IPS-20b (cell line): ENCODE measurements at regions not wholly inside any gene's neighbourhood (a gene's known extent, or its start where the extent isn't known, plus 50 kb on each side); places are given as distances from the start of the nearest gene placed in this dataset.

ENCODE experiments used
- H3K27ac ChIP-seq: one replicate; pipeline ENCODE4 v1.5.1; 2013; ENCODE audit warnings: low read length
- H3K27me3 ChIP-seq: 2 replicates; pipeline ENCODE4 v1.6.1; 2013; ENCODE audit warnings: mild to moderate bottlenecking, low read length, inconsistent platforms; ENCODE audit not compliant: insufficient read depth
- H3K36me3 ChIP-seq: 2 replicates; pipeline ENCODE4 v1.6.1; 2013; ENCODE audit warnings: low read depth, mild to moderate bottlenecking, inconsistent platforms, low read length, moderate library complexity; ENCODE audit not compliant: insufficient read depth
- H3K4me1 ChIP-seq: 2 replicates; pipeline ENCODE4 v1.6.1; 2013; ENCODE audit warnings: mild to moderate bottlenecking, control low read depth, inconsistent platforms, low read length, moderate library complexity; ENCODE audit not compliant: insufficient read depth
- H3K4me3 ChIP-seq: 2 replicates; pipeline ENCODE4 v1.5.1; 2013; ENCODE audit warnings: mild to moderate bottlenecking, low read length, inconsistent platforms
- H3K9ac ChIP-seq: 2 replicates; pipeline ENCODE4 v1.6.1; 2013; ENCODE audit warnings: low read depth, mild to moderate bottlenecking, inconsistent platforms, low read length, moderate library complexity
- H3K9me3 ChIP-seq: 2 replicates; pipeline ENCODE4 v1.6.1; 2013; ENCODE audit warnings: mild to moderate bottlenecking, low read depth, low read length, inconsistent platforms; ENCODE audit not compliant: insufficient read depth

DNA sequence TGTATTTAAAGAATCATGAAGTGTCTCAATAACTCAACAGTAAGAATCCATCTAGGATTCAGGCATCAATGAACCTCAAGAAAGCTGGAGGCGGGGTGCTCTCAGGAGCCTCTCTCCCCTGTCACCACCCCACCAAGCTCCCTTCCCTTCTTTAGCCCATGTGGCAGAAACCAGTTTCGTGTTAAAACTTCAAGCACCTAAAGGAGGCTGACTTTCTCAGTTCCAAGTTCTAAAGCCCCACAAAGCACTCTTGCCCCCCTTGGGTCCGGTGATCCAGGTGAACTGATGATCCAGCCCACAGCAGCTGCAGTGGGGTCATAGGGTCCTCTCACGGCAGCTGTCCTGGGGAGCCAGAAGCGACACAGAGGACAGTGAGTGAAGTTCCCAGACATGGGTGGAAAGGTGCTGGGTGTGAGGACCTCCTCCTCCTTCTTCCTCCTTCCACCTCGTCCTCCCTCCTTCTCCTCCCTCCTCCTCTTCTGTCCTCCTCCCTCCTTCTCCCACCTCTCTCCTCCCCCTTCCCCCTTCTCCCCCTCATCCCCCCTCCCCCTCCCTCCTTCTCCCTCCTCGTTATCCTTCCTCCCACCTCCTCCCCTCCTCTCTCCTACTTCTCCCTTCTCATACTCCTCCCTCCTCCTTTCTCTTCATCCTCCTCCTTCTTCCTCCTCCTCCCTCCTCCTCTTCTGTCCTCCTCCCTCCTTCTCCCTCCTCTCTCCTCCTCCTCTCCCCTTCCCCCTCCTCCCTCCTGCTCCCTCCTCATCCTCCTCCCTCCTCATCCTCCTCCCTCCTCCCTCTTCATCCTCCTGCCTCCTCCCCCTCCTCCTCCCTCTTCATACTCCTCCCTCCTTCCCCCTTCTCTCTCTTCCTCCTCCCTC is 192.4 kb upstream of the AGAP1 start:
- H3K9ac ChIP-seq, result no peak overlapping the region
- no peaks in the 10 kb centered on the region for H3K36me3 ChIP-seq
- no peak overlapping the region for H3K27ac ChIP-seq
- H3K27me3 ChIP-seq, result no peaks in the 10 kb centered on the region
- peaks cover 5% of the 10 kb centered on the region; the same call in 1 of the 2 replicates for H3K9me3 ChIP-seq
- no peaks in the 10 kb centered on the region for H3K4me1 ChIP-seq
- no peak overlapping the region for H3K4me3 ChIP-seq

- H3K27me3 ChIP-seq, result no peaks in the 10 kb centered on the region
- no peak overlapping the region for H3K27ac ChIP-seq
- no peaks in the 10 kb centered on the region for H3K36me3 ChIP-seq
- H3K4me1 ChIP-seq, result no peaks in the 10 kb centered on the region
- H3K4me3 ChIP-seq, result no peak overlapping the region
- H3K9me3 ChIP-seq, result peaks cover 6% of the 10 kb centered on the region; the same call in 1 of the 2 replicates
- H3K9ac ChIP-seq, result no peak overlapping the region
Observed at GRCh38 chr2:235302263-235302662, 191.6 kb upstream of the AGAP1 start.

- Histone ChIP-seq H3K36me3 (no peaks in the 10 kb centered on the region), H3K4me1 (no peaks in the 10 kb centered on the region), H3K4me3 (no peak overlapping the region), H3K27ac (no peak overlapping the region), H3K27me3 (no peaks in the 10 kb centered on the region), H3K9ac (no peak overlapping the region), H3K9me3 (peaks cover 6% of the 10 kb centered on the region; the same call in 1 of the 2 replicates)
Observed at GRCh38 chr2:235303499-235304291, 190.1 kb upstream of the AGAP1 start.

DNA sequence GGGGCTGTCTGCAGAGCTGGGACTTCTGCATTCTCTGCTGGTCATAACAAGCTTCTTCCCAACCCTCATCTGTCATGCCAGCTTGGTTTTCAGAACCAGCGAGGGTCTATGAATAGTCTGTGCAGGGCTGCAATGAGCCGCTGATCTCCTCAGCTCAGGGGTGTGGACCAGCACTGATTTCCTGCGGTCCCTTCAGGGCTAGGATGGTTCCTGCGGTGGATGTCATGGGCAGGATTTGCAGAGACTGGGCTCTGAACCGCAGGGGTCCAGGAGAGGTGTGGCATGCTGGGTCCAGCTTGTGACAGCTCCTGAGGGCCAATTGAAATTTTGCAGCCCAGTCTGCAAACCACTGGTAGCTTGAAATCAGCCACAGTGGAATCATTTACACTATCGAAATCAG is 188.2 kb upstream of the AGAP1 start:
- peaks cover 6% of the 10 kb centered on the region; the same call in 1 of the 2 replicates for H3K9me3 ChIP-seq
- H3K4me3 ChIP-seq, result no peak overlapping the region
- H3K27me3 ChIP-seq, result no peaks in the 10 kb centered on the region
- no peaks in the 10 kb centered on the region for H3K36me3 ChIP-seq
- H3K27ac ChIP-seq, result no peak overlapping the region
- H3K9ac ChIP-seq, result no peak overlapping the region
- H3K4me1 ChIP-seq, result no peaks in the 10 kb centered on the region

DNA sequence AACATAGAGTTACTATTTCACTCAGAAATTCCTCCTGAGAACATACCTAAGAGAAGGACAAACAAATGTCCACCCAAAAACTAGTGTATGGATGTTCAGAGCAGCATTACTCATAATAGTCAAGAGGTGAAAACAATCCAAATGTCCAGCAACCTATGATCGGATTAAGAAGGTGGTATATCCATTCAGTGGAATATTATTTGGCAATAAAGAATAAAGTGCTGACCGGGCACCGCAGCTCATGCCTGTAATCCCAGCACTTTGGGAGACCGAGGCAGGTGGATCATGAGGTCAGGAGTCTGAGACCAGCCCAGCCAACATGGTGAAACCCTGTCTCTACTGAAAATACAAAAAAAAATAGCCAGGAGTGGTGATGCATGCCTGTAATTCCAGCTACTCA is 182.8 kb upstream of the AGAP1 start:
- Histone ChIP-seq H3K4me3 (no peak overlapping the region), H3K27ac (no peak overlapping the region), H3K27me3 (no peaks in the 10 kb centered on the region)

GRCh38 chr2:235312571-235312970 is 181.3 kb upstream of the AGAP1 start:
- H3K4me3 ChIP-seq, result no peak overlapping the region
- no peaks in the 10 kb centered on the region for H3K36me3 ChIP-seq
- no peaks in the 10 kb centered on the region for H3K9me3 ChIP-seq
- no peak overlapping the region for H3K27ac ChIP-seq
- H3K27me3 ChIP-seq, result no peaks in the 10 kb centered on the region
- no peaks in the 10 kb centered on the region for H3K4me1 ChIP-seq
- no peak overlapping the region for H3K9ac ChIP-seq

More for the DNA sequence above, 182.8 kb upstream of the AGAP1 start:
- Histone ChIP-seq H3K9me3 (peaks cover 5% of the 10 kb centered on the region; the same call in 1 of the 2 replicates), H3K4me1 (no peaks in the 10 kb centered on the region), H3K36me3 (no peaks in the 10 kb centered on the region), H3K9ac (no peak overlapping the region)

- Histone ChIP-seq H3K36me3 (no peaks in the 10 kb centered on the region), H3K9me3 (no peaks in the 10 kb centered on the region), H3K9ac (no peak overlapping the region), H3K27me3 (no peaks in the 10 kb centered on the region), H3K27ac (no peak overlapping the region), H3K4me1 (no peaks in the 10 kb centered on the region), H3K4me3 (no peak overlapping the region)
Observed at GRCh38 chr2:235314371-235314930, 179.4 kb upstream of the AGAP1 start.

DNA sequence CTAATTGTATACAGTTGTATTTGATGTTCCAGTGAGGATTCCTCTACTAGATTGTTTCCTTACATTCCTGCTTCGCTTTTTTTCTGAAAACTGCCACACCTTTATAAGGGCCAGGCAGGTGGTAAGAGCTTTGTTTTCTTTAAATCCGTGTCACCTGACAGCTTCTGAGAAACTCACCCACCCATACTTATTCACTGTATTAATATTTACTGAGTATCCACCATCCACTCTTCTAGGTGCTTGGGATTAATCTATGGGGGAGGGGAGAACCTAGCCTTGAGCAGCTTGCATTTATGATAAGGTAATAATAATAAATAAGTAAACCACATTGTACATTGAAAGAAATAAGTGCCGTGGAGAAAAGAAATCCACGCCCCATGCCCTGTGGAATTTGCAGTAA is 174.7 kb upstream of the AGAP1 start:
- Histone ChIP-seq H3K27ac (no peak overlapping the region), H3K9ac (no peak overlapping the region), H3K36me3 (no peaks in the 10 kb centered on the region), H3K27me3 (no peaks in the 10 kb centered on the region), H3K9me3 (no peaks in the 10 kb centered on the region), H3K4me1 (no peaks in the 10 kb centered on the region), H3K4me3 (no peak overlapping the region)

GRCh38 chr2:235320326-235320725 is 173.5 kb upstream of the AGAP1 start:
- Histone ChIP-seq H3K27me3 (peaks cover under 1% of the 10 kb centered on the region; the same call in 1 of the 2 replicates), H3K9me3 (no peaks in the 10 kb centered on the region), H3K4me3 (no peak overlapping the region)

GRCh38 chr2:235324324-235324723 is 169.5 kb upstream of the AGAP1 start:
- H3K4me1 ChIP-seq, result peaks cover 9% of the 10 kb centered on the region; the same call in 1 of the 2 replicates
- peaks cover 5% of the 10 kb centered on the region; the same call in 1 of the 2 replicates for H3K27me3 ChIP-seq

More at GRCh38 chr2:235320326-235320725, 173.5 kb upstream of the AGAP1 start:
- Histone ChIP-seq H3K36me3 (no peaks in the 10 kb centered on the region), H3K9ac (no peak overlapping the region), H3K4me1 (peaks cover 8% of the 10 kb centered on the region; the same call in 1 of the 2 replicates), H3K27ac (no peak overlapping the region)

GRCh38 chr2:235325151-235325550 is 168.7 kb upstream of the AGAP1 start:
- H3K4me1 ChIP-seq, result peaks cover 9% of the 10 kb centered on the region; the same call in 1 of the 2 replicates
- no peaks in the 10 kb centered on the region for H3K36me3 ChIP-seq
- H3K27ac ChIP-seq, result no peak overlapping the region
- no peak overlapping the region for H3K9ac ChIP-seq
- no peaks in the 10 kb centered on the region for H3K9me3 ChIP-seq
- peaks cover 5% of the 10 kb centered on the region; the same call in 1 of the 2 replicates for H3K27me3 ChIP-seq
- no peak overlapping the region for H3K4me3 ChIP-seq

More at GRCh38 chr2:235324324-235324723, 169.5 kb upstream of the AGAP1 start:
- H3K9ac ChIP-seq, result no peak overlapping the region
- H3K4me3 ChIP-seq, result no peak overlapping the region
- H3K36me3 ChIP-seq, result no peaks in the 10 kb centered on the region
- no peaks in the 10 kb centered on the region for H3K9me3 ChIP-seq
- no peak overlapping the region for H3K27ac ChIP-seq
